Stimulated activated CD4-positive, alpha-beta T cell treated with anti-CD3 and anti-CD28 coated beads, Interleukin-12 subunit alpha, Interleukin-12 subunit beta, amount 100 ng/mL, for 24 hours (primary cell): ENCODE measurements at regions not wholly inside any gene's neighbourhood (a gene's known extent, or its start where the extent isn't known, plus 50 kb on each side); places are given as distances from the start of the nearest gene placed in this dataset.
"Not testable (repeated sequence)": the region's sequence is repeated elsewhere in the genome, so short reads cannot be mapped to it uniquely, and the experiment has no call there.

Experiments
- DNase-seq, 2 experiments: peaks; one replicate each; pipeline ENCODE4 v3.0.0-alpha.2; 2020; ENCODE audit warnings: low read depth in 2 of 2

DNA sequence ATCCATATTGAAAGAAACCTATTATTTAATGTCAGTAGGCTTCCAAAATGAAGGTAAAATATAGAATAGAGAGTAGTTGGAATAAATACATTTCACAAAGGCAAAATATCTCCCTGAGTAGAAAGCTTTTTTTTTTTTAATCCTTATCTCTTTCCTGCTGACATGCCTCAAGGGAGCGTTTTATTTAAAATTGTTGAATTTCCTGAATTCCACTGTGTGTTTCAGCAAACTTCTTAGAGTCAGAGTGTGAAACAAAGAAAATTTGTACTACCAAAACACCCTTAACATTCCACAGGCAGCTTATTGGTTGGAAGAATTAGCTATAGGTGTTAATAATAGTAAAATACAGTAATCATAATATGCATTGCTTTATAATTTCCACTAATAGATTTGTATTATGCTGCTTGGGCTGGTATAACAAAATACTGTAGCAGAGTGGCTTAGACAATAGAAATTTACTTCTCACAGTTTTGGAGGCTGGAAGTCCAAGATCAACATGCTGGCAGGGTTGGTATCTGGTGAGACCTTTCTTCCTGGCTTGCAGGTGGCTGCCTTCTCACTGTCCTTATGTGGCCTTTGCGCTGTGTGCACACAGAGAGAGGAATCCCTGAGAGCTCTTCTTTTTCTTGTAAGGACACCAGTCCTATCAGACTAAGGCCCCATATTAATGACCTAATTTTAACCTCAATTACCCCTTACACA, 468.4 kb upstream of the C1orf87 start:
- no peak for DNase-seq

- DNase-seq = no peak
Observed at GRCh38 chr1:60540141-60540540, 466.6 kb upstream of the C1orf87 start.

DNA sequence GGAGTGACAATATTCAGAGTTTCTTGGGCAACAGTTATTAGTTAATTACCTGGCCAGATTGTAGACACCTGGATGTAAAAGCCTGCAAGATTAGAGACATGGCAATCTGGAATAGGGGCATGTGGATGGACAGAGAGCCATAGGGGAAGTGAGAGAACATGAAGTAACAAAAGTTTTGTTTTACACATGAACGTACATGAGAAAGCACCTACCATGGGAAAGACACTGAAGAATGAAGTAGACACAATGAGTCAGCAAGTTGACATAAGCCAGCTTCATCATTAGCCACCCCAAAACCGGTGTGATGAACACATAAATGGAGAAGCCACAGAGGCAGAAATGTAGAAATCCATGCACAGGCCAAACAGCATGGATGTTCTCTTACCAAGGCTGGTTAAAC, 462.1 kb upstream of the C1orf87 start:
- no peak for DNase-seq

- no peak for DNase-seq
Observed at GRCh38 chr1:60527567-60527966, 454.0 kb upstream of the C1orf87 start.

DNA sequence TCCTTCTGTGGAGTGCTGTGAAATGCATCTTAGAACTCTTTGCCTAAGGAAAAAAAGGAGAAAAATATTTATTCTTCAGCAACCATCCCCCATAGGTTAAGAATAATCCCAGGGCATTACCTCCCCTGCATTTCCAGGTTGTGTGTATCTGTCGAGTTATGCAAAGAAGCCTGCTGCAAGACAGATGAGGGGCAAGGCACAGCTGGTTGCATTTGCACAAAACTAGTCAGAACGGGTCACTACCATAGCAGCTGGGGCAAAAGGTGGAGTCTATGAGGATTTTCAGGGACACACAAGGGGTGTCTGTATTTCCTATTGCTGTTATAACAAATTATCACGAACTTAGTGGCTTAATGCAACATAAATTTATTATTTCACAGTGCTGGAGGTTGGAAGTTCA, 443.4 kb upstream of the C1orf87 start:
- DNase-seq = no peak

- DNase-seq = no peak
Observed at GRCh38 chr1:60510162-60510561, 436.6 kb upstream of the C1orf87 start.

DNA sequence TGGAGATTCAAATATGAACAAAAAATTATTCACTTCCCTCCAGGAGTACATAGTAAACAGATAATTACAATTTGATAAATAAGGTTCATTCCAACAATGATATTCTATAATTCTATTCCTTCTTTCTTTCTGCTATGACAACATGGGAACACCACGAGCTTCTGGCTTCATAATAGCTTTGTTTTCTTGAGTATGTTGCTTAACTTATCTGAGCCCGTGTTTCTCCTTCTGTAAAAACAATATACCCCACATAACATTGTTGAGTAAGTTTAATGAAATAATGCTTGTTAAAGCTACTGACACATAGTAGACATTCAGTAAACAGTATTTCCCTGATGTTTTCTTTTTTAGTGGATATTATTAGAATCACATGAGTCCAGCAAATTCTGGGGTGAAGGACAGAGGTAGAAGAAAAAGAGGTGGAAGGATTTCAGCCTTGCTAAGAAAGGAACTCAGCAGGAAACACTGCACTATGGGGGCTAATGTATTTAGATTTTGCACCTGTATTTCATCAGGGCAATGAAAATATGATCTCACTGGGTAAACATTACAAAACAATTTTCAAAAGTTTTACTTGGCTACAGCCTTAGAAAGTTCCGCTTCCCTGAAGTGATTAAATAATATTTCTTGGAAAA, 430.8 kb upstream of the C1orf87 start:
- DNase-seq = no peak

GRCh38 chr1:60503266-60503925, 429.8 kb upstream of the C1orf87 start:
- DNase-seq = no peak

DNA sequence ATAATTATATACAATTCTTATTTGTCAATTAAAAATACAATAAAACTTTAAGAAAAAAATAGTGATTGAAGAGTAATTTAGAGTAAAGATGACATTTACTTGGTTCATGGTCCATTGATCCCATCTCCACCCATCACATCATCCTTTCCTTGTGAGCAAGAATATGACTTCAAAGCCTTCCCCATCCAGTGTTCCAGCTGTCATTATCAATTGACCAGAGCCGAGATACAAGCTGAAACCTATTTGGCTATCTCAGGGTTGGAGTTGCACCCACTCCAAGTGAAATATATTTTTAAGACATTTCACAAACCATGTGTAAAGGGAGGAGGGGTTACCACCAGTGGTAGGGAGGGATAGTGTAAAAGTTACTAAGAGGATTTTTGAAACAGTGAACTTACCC, 428.9 kb upstream of the C1orf87 start:
- DNase-seq = no peak

DNA sequence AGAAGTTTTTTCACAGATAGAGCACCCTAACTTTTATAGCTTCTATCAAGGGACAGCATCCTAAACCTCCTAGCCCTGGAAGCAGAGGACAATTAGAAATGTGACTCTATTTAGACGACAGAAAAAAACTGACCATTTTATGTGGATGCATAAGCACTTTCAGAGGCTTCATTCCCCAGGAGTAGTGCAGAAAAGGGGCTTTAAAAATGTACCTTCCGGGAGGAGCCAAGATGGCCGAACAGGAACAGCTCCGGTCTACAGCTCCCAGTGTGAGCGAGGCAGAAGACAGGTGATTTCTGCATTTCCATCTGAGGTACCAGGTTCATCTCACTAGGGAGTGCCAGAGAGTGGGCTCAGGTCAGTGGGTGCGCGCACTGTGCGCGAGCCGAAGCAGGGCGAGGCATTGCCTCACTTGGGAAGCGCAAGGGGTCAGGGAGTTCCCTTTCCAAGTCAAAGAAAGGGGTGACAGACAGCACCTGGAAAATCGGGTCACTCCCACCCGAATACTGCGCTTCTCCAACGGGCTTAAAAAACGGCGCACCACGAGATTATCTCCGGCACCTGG, 416.4 kb upstream of the C1orf87 start:
- not testable (repeated sequence) for DNase-seq

DNA sequence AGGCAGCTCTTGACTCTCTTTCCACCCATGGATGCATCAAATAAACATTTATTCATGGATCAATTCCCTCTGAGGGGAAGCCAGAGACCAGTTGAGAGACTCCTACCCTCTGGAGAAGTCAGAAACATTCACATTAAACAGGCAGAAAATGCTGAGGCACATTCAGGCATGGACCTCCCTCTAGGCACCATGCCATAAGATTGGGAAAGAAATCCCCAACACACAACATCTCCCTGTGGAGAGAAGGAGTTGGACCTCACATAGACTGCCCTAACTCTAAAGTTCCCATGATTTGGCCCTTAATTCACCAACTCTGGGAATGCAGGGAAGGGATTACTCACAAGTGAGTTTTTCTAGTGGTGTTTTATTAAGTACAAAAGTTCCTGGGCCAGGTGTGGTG, 415.3 kb upstream of the C1orf87 start:
- DNase-seq = no peak

- no peak for DNase-seq
Observed at GRCh38 chr1:60487565-60488345, 414.2 kb upstream of the C1orf87 start.

- DNase-seq = no peak
Observed at GRCh38 chr1:60483509-60483908, 409.9 kb upstream of the C1orf87 start.

DNA sequence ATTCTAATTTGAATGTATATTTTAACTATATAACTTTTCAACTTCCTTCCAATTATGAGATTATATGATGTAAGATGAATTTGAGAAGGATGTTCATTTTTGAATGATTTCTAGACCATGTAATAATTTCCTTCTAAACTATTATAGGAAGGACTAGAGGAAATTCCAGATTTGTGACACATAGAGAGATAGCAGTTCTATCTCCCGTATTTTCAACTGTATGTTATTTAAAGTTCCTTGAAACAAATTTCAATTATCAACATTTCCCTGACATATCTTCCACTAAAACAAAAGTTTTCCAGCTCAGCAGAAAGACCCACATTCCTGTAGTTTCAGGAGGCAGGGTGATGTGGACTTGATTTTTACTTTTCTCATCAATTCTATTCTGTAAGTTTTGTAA, 396.7 kb upstream of the C1orf87 start:
- no peak for DNase-seq

DNA sequence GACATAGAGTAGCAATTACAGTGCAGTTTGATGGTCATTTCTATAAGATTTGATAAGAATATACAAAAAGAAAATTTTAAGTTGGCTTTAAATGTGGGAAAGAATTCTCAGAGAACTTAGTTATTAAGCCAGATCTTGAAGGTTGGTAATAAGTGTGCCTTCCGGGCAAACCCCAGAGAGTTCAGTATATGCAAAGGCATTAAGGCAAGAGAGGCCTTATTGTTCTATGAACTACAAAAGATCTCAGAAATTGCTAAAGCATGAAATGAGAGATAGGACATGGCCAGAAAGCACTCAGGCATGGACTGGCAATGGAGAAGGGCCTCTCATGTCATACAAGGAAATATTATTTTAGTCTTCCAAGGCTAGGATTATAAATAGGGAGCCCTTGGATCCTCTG, 390.2 kb upstream of the C1orf87 start:
- DNase-seq = no peak

DNA sequence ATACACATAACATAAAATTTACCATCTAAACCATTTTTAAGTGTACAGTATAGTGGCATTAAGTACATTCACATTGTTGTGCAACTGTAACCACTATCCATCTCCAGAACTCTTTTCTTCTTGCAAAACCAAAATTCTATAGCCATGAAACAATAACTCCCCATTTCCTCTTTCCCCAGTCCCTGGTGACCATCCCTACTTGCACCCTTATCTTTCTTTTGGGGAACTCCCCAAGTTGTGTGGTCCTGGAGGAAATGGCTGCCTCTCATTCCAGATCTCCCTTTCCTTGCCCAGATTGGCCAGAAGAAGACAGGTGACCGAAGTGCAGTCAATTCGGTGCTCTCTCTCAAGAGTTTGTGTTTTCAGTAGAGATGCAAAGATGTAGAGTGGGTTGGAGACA, 389.6 kb upstream of the C1orf87 start:
- DNase-seq = no peak

- no peak for DNase-seq
Observed at GRCh38 chr1:60461925-60462595, 388.5 kb upstream of the C1orf87 start.

DNA sequence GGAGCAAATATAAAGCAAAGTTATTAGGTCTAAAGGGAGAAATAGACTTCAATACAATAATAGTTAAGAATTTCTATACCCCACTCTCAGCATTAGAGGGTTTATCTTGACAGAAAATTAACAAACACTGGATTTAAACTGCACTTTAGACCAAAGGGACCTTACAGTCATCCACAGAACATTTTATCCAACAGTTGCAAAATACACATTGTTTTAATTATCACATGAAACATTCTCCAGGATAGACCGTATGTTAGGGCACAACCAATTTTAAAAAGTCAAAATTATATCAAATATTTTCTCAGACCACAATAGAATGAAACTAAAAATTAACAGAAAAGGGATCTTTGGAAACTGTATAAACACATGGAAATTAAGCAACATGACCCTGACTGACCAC, 384.5 kb upstream of the C1orf87 start:
- DNase-seq = no peak

GRCh38 chr1:60449876-60450275, 376.3 kb upstream of the C1orf87 start:
- DNase-seq = no peak

DNA sequence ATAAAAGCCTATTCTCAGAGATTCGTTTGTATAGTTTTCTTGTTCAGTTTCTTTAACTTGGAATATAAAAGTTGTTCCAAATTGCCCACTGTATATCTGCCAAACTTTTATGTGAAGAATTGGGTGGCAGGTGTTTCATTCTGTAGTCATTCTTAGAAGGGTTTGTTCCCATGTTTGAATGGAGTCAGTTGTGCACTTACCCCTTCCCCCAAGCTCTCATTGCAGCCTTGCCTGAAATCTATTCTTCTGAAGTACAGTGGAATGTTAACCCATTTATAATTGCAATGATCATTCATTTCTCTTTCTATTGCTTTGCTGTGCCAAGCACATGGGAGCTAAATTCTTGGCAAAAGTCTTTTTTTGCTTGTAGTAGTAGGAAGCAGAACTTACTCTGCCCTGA, 375.3 kb upstream of the C1orf87 start:
- DNase-seq = no peak

- no peak for DNase-seq
Observed at GRCh38 chr1:60444680-60445079, 371.1 kb upstream of the C1orf87 start.

- DNase-seq = no peak
Observed at GRCh38 chr1:60436186-60436585, 362.6 kb upstream of the C1orf87 start.
